SK-N-SH (cell line): ENCODE measurements at regions not wholly inside any gene's neighbourhood (a gene's known extent, or its start where the extent isn't known, plus 50 kb on each side); places are given as distances from the start of the nearest gene placed in this dataset.
"Not testable (repeated sequence)": the region's sequence is repeated elsewhere in the genome, so short reads cannot be mapped to it uniquely, and the experiment has no call there.

Experiments
- CTCF ChIA-PET: fragments of 300-600, 350-600 bp; formaldehyde crosslinking; extraction: SDS; loops from one replicate; lab custom pipeline; 2021; lab: Yijun Ruan, JAX
- POLR2A ChIA-PET: fragments of 350-600 bp; sonication (Branson Sonifier 250); formaldehyde crosslinking; extraction: SDS; loops from one replicate; lab custom pipeline; 2020; ENCODE audit warnings: antibody characterized with exemption, inconsistent platforms; lab: Yijun Ruan, JAX
- DNase-seq: peaks from one replicate; pipeline ENCODE4 v3.0.0; 2012
- H2AFZ ChIP-seq: fragments of 200-600 bp; sonication (generic); 2 replicates; pipeline ENCODE4 v1.8.1; 2016; ENCODE audit warnings: antibody characterized with exemption, mild to moderate bottlenecking, low read depth
- H3F3A ChIP-seq: fragments of 200-600 bp; sonication (generic); replicated peaks from 2 replicates; pipeline ENCODE3; 2016; ENCODE audit warnings: antibody characterized with exemption, mild to moderate bottlenecking; ENCODE audit not compliant: insufficient read depth
- H3K27ac ChIP-seq, 2 experiments: fragments of 200-500 bp in 1 of 2; fragments of 200-600 bp in 1 of 2; sonication (Bioruptor generic) in 1 of 2; sonication (generic), shearing (Covaris generic) in 1 of 2; 2 replicates each; pipeline versions ENCODE4 v1.5.1 to v1.6.1; 2014 to 2016; ENCODE audit warnings: low read depth in 2 of 2, inconsistent platforms in 1 of 2, low read length in 1 of 2, mild to moderate bottlenecking in 1 of 2, mixed read lengths in 1 of 2
- H3K27me3 ChIP-seq: fragments of 200-600 bp; sonication (generic), shearing (Covaris generic); 2 replicates; pipeline ENCODE4 v1.6.1; 2016; ENCODE audit warnings: mixed run types; ENCODE audit not compliant: insufficient read depth
- H3K36me3 ChIP-seq, 2 experiments: fragments of 200-500 bp in 1 of 2; fragments of 200-600 bp in 1 of 2; sonication (Bioruptor generic) in 1 of 2; sonication (generic) in 1 of 2; replicated peaks in 1 of 2; 2 replicates each; pipeline versions ENCODE3 to v1.5.1; 2014 to 2016; ENCODE audit warnings: low read length in 1 of 2, mild to moderate bottlenecking in 1 of 2; ENCODE audit not compliant: insufficient read depth in 2 of 2, control insufficient read depth in 1 of 2
- H3K4me1 ChIP-seq, 2 experiments: fragments of 200-500 bp in 1 of 2; fragments of 200-600 bp in 1 of 2; sonication (Bioruptor generic) in 1 of 2; sonication (generic), shearing (Covaris generic) in 1 of 2; 2 replicates each; pipeline versions ENCODE4 v1.5.1 to v1.6.1; 2014 to 2016; ENCODE audit warnings: low read depth in 1 of 2, low read length in 1 of 2, mixed run types in 1 of 2; ENCODE audit not compliant: insufficient read depth in 2 of 2, control insufficient read depth in 1 of 2
- H3K4me2 ChIP-seq: fragments of 200-600 bp; sonication (generic), shearing (Covaris generic); 2 replicates; pipeline ENCODE4 v1.6.1; 2017; ENCODE audit warnings: mixed run types
- H3K4me3 ChIP-seq, 2 experiments: fragments of 200-500 bp in 1 of 2; fragments of 200-600 bp in 1 of 2; sonication (Bioruptor generic) in 1 of 2; sonication (generic), shearing (Covaris generic) in 1 of 2; 2 replicates each; pipeline versions ENCODE4 v1.5.1 to v1.8.1; 2014 to 2016; ENCODE audit warnings: low read depth in 2 of 2, inconsistent platforms in 1 of 2, low read length in 1 of 2, mild to moderate bottlenecking in 1 of 2, mixed read lengths in 1 of 2, moderate library complexity in 1 of 2
- H3K79me2 ChIP-seq: fragments of 200-600 bp; sonication (generic); 2 replicates; pipeline ENCODE4 v1.8.1; 2017; ENCODE audit warnings: mild to moderate bottlenecking; ENCODE audit not compliant: insufficient read depth
- H3K9ac ChIP-seq: fragments of 200-600 bp; sonication (generic); 2 replicates; pipeline ENCODE4 v1.6.1; 2017; ENCODE audit warnings: mixed run types
- H3K9me2 ChIP-seq: fragments of 200-600 bp; sonication (generic); 2 replicates; pipeline ENCODE4 v1.6.1; 2017; ENCODE audit warnings: mixed run types
- H3K9me3 ChIP-seq: fragments of 200-600 bp; sonication (generic); 2 replicates; pipeline ENCODE4 v1.6.1; 2017; ENCODE audit warnings: mixed run types, mild to moderate bottlenecking, moderate library complexity
- H4K20me1 ChIP-seq: fragments of 200-600 bp; sonication (generic); 2 replicates; pipeline ENCODE4 v1.6.1; 2017; ENCODE audit warnings: mild to moderate bottlenecking, mixed run types; ENCODE audit not compliant: insufficient read depth
- CHD2 ChIP-seq: fragments of 150-350 bp; IDR thresholded peaks from 2 replicates; pipeline ENCODE4 v1.6.1; 2018; ENCODE audit warnings: low read length; ENCODE audit not compliant: partially characterized antibody
- ELF1 ChIP-seq: IDR thresholded peaks from 2 replicates; pipeline ENCODE4 v1.4.0; 2012
- EP300 ChIP-seq, 2 experiments: IDR thresholded peaks; 2 replicates each; pipeline versions ENCODE4 v1.4.0 to v1.6.1; 2012; ENCODE audit warnings: borderline replicate concordance in 1 of 2, low read depth in 1 of 2, low read length in 1 of 2
- FOSL2 ChIP-seq: IDR thresholded peaks from 2 replicates; pipeline ENCODE4 v1.4.0; 2012; ENCODE audit warnings: low read depth, mild to moderate bottlenecking, moderate library complexity, borderline replicate concordance
- FOXJ3 ChIP-seq: sonication (generic); formaldehyde crosslinking; IDR thresholded peaks from 2 replicates; pipeline ENCODE4 v1.5.1; 2020; ENCODE audit warnings: mild to moderate bottlenecking, missing genetic modification reagents
- FOXM1 ChIP-seq: IDR thresholded peaks from 2 replicates; pipeline ENCODE4 v1.4.0; 2012; ENCODE audit warnings: low read depth, mild to moderate bottlenecking
- GABPA ChIP-seq: IDR thresholded peaks from 2 replicates; pipeline ENCODE4 v1.4.0; 2012; ENCODE audit warnings: low read depth, mild to moderate bottlenecking
- GATA2 ChIP-seq: sonication (generic); formaldehyde crosslinking; IDR thresholded peaks from 2 replicates; pipeline ENCODE4 v1.5.0; 2020; ENCODE audit warnings: mild to moderate bottlenecking, missing genetic modification reagents
- MXI1 ChIP-seq: IDR thresholded peaks from 2 replicates; pipeline ENCODE4 v1.6.1; 2012; ENCODE audit warnings: mild to moderate bottlenecking, low read depth, low read length, improper control_type of control experiment
- NRF1 ChIP-seq: IDR thresholded peaks from 2 replicates; pipeline ENCODE4 v1.6.1; 2012; ENCODE audit warnings: low read depth, mild to moderate bottlenecking, low read length
- POLR2AphosphoS5 ChIP-seq: IDR thresholded peaks from 2 replicates; pipeline ENCODE4 v1.6.1; 2012; ENCODE audit warnings: low read depth, low read length
- RAD21 ChIP-seq: IDR thresholded peaks from 2 replicates; pipeline ENCODE4 v1.6.1; 2012; ENCODE audit warnings: mild to moderate bottlenecking, low read length
- RFX5 ChIP-seq: IDR thresholded peaks from 2 replicates; pipeline ENCODE4 v1.6.1; 2012; ENCODE audit warnings: mild to moderate bottlenecking, improper control_type of control experiment, low read length
- RXRA ChIP-seq: IDR thresholded peaks from 2 replicates; pipeline ENCODE4 v1.4.0; 2012; ENCODE audit warnings: low read depth, mild to moderate bottlenecking, borderline replicate concordance
- USF2 ChIP-seq: fragments of 150-350 bp; IDR thresholded peaks from 2 replicates; pipeline ENCODE4 v1.6.1; 2017; ENCODE audit warnings: antibody characterized with exemption, low read length, low read depth, borderline replicate concordance
- WGBS: methylation state at CpG from one replicate; pipeline ENCODE4 v1.1.6; 2017; ENCODE audit warnings: low lambda C conversion rate; 5-methylcytosine and 5-hydroxymethylcytosine counted together
- TF ChIP-seq, protein P1 (sequence below): fragments of 200-600 bp; sonication (generic); IDR thresholded peaks from 2 replicates; pipeline ENCODE4 v1.6.1; 2017; ENCODE audit warnings: antibody characterized with exemption, mild to moderate bottlenecking, moderate library complexity

DNA sequence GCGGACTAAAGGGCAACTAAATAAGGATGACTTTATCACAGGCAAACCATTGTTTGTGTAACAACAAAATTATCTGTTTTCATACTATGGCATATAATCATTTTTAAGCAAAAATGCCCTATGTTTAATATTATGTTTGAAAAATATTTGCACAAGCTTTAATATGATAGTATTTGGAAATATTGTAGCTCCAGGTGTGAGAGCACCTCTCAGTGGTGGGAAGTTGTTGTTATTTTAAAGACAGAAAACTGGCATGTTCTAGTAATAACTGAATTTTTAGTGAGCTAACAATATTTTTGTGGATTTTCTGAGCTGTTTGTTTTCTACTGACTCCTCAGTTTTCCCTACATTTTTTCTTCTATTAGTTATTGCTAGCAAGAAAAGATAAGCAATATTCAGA is 578.8 kb downstream of the KCNT2 start:
- Histone ChIP-seq H3K27ac (no peak overlapping the region), H3K4me1 (no peaks in the 10 kb centered on the region), H3K4me2 (no peak overlapping the region), H3K9me3 (no peaks in the 10 kb centered on the region), H4K20me1 (no peaks in the 10 kb centered on the region), H3K27me3 (no peaks in the 10 kb centered on the region), H3K9ac (no peak overlapping the region), H3K4me3 (no peak overlapping the region), H3K36me3 (no peaks in the 10 kb centered on the region), H3K79me2 (no peaks in the 10 kb centered on the region), H3F3A (no peaks in the 10 kb centered on the region), H2AFZ (no peak overlapping the region), H3K9me2 (no peaks in the 10 kb centered on the region)
- ChIA-PET POLR2A (no interaction called here), CTCF (interaction anchor here (0.9 to 1.2 kb wide), 3 partner anchors 11 to 133 kb away, joined by 3 to 4 read pairs (median 4); no protein-coding TSS in a partner anchor)
- TF ChIP-seq, protein P1, sequence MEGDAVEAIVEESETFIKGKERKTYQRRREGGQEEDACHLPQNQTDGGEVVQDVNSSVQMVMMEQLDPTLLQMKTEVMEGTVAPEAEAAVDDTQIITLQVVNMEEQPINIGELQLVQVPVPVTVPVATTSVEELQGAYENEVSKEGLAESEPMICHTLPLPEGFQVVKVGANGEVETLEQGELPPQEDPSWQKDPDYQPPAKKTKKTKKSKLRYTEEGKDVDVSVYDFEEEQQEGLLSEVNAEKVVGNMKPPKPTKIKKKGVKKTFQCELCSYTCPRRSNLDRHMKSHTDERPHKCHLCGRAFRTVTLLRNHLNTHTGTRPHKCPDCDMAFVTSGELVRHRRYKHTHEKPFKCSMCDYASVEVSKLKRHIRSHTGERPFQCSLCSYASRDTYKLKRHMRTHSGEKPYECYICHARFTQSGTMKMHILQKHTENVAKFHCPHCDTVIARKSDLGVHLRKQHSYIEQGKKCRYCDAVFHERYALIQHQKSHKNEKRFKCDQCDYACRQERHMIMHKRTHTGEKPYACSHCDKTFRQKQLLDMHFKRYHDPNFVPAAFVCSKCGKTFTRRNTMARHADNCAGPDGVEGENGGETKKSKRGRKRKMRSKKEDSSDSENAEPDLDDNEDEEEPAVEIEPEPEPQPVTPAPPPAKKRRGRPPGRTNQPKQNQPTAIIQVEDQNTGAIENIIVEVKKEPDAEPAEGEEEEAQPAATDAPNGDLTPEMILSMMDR: peak; percentile 11; the same call in 1 of the 2 replicates
- peak; percentile 54 for TF ChIP-seq RAD21
- no peak for TF ChIP-seq FOXM1
- no peak for TF ChIP-seq RXRA
- 88% methylated on average over 1 of the region's 1 CpG for WGBS
- no peak for DNase-seq

GRCh38 chr1:196027127-196027526 is 581.1 kb downstream of the KCNT2 start:
- Histone ChIP-seq H3K9me3 (no peaks in the 10 kb centered on the region), H3K79me2 (no peaks in the 10 kb centered on the region)
- WGBS: 0% methylated on average over 1 of the region's 1 CpG
- CTCF ChIA-PET: interaction anchor here (1.2 to 1.6 kb wide), 2 partner anchors 121 to 130 kb away, joined by 3 to 5 read pairs; no protein-coding TSS in a partner anchor
- TF ChIP-seq MXI1 (no peak), ELF1 (no peak), GABPA (no peak), POLR2AphosphoS5 (no peak), USF2 (no peak), RFX5 (no peak), CHD2 (no peak), NRF1 (no peak), GATA2 (CRISPR knock-in tag) (no peak), EP300 (IDR thresholded peaks at IDR 0.05; ENCODE audit: borderline replicate concordance in 1 of 2, low read depth in 1 of 2, low read length in 1 of 2) (no peak), FOXJ3 (CRISPR knock-in tag) (no peak), FOSL2 (no peak)
- TF ChIP-seq, protein P1: no peak
- TF ChIP-seq, all 33 proteins: peak for 0
- Histone ChIP-seq H3K4me2 (no peak overlapping the region), H3K4me3 (no peak overlapping the region), H3K27ac (no peak overlapping the region), H3K36me3 (no peaks in the 10 kb centered on the region), H4K20me1 (no peaks in the 10 kb centered on the region), H3K9ac (no peak overlapping the region), H2AFZ (no peak overlapping the region), H3K4me1 (no peaks in the 10 kb centered on the region), H3K27me3 (no peaks in the 10 kb centered on the region), H3F3A (no peaks in the 10 kb centered on the region), H3K9me2 (no peaks in the 10 kb centered on the region)
- DNase-seq: no peak
- POLR2A ChIA-PET: no interaction called here

DNA sequence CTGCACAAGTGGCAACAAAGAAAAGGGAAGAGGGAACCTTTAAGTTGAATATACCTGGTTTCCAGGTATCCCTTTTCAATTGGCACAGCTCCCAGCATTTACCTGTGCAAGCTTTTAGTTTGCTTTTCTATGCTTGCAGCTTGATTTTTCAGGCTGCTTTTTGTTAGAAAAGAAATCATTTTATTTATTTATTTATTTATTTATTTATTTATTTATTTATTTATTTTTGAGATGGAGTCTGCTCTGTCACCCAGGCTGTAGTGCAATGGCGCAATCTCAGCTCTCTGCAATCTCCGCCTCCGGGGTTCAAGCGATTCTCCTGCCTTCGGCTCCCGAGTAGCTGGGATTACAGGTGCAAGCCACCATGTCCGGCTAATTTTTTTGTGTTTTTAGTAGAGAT is 587.1 kb downstream of the KCNT2 start:
- POLR2A ChIA-PET: not testable (repeated sequence)

More for the DNA sequence above, 587.1 kb downstream of the KCNT2 start:
- H3F3A ChIP-seq, H3K9me3 ChIP-seq, H3K27me3 ChIP-seq, H4K20me1 ChIP-seq, H3K27ac ChIP-seq, H3K9ac ChIP-seq, H2AFZ ChIP-seq, DNase-seq, H3K4me2 ChIP-seq, H3K4me1 ChIP-seq, H3K9me2 ChIP-seq, H3K36me3 ChIP-seq, H3K4me3 ChIP-seq, H3K79me2 ChIP-seq: not testable (repeated sequence)
- CTCF ChIA-PET: interaction anchor here (0.6 kb wide), 1 partner anchor 1807 kb away, joined by 3 read pairs; no protein-coding TSS in a partner anchor
- WGBS: 92% methylated on average over 7 of the region's 7 CpGs
